Stimulated activated naive CD8-positive, alpha-beta T cell treated with anti-CD3 and anti-CD28 coated beads, Interleukin-15, Interleukin-2, amounts not matched to agents 100 ng/mL and 50 ng/mL, for 24 hours (primary cell): ENCODE measurements at regions not wholly inside any gene's neighbourhood (a gene's known extent, or its start where the extent isn't known, plus 50 kb on each side); places are given as distances from the start of the nearest gene placed in this dataset.
"Not testable (repeated sequence)": the region's sequence is repeated elsewhere in the genome, so short reads cannot be mapped to it uniquely, and the experiment has no call there.

Source experiments
- H3K27ac Mint-ChIP-seq: one replicate; pipeline ENCODE4 v1.8.0; 2021; ENCODE audit warnings: mild to moderate bottlenecking, mixed read lengths
- H3K27me3 Mint-ChIP-seq: one replicate; pipeline ENCODE4 v1.8.0; 2021; ENCODE audit warnings: mixed read lengths
- H3K36me3 Mint-ChIP-seq: one replicate; pipeline ENCODE4 v1.8.0; 2021; ENCODE audit warnings: low read depth, mixed read lengths
- H3K4me1 Mint-ChIP-seq: one replicate; pipeline ENCODE4 v1.8.0; 2021; ENCODE audit warnings: low read depth, mixed read lengths
- H3K4me3 Mint-ChIP-seq: one replicate; pipeline ENCODE4 v1.8.0; 2021; ENCODE audit warnings: mild to moderate bottlenecking, mixed read lengths
- H3K9me3 Mint-ChIP-seq: one replicate; pipeline ENCODE4 v1.8.0; 2021; ENCODE audit warnings: mixed read lengths

DNA sequence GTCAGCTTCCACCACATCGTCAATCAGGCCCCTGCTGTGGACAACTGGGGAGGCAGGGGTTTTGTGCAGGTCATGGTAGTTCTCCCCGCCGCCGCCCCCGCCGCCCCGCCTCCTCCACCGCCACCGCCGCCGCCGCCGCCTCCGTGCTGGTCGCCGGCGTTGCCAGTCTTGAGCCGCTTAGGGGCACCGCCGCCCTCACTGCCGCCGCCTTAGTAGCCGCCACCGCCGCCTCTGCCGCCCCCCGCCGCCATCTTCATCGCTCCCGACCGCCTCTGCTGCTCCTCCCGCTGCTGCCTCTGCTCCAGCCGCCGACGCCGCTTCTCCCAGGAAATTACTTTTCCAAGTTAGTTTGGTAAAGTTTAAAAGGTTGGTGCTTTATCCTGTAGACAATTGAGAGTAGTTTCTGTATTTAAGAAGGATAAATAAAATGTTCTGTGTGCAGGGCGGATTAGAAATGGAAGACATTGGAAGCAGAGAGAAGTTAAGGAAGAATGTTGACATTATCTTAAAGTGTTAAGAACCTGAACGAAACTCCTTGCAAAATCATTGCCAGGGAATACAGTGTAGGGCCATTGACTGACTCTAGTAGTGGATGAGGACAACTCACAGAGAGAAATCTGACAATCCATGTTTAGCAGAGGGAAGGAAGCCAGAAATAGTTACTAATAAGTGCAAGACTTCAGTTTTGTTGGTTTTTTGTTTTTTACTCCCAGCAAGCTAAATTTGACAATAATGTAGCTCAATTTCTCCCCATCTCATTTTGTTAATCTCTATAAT, 53.0 kb upstream of the GOLGA8A start:
- H3K4me3 Mint-ChIP-seq, result no peak overlapping the region
- H3K27me3 Mint-ChIP-seq, result peaks cover 76% of the 10 kb centered on the region
- H3K36me3 Mint-ChIP-seq, result peaks cover 6% of the 10 kb centered on the region
- no peak overlapping the region for H3K27ac Mint-ChIP-seq
- H3K9me3 Mint-ChIP-seq, result peaks cover 12% of the 10 kb centered on the region
- peaks cover 4% of the 10 kb centered on the region for H3K4me1 Mint-ChIP-seq

DNA sequence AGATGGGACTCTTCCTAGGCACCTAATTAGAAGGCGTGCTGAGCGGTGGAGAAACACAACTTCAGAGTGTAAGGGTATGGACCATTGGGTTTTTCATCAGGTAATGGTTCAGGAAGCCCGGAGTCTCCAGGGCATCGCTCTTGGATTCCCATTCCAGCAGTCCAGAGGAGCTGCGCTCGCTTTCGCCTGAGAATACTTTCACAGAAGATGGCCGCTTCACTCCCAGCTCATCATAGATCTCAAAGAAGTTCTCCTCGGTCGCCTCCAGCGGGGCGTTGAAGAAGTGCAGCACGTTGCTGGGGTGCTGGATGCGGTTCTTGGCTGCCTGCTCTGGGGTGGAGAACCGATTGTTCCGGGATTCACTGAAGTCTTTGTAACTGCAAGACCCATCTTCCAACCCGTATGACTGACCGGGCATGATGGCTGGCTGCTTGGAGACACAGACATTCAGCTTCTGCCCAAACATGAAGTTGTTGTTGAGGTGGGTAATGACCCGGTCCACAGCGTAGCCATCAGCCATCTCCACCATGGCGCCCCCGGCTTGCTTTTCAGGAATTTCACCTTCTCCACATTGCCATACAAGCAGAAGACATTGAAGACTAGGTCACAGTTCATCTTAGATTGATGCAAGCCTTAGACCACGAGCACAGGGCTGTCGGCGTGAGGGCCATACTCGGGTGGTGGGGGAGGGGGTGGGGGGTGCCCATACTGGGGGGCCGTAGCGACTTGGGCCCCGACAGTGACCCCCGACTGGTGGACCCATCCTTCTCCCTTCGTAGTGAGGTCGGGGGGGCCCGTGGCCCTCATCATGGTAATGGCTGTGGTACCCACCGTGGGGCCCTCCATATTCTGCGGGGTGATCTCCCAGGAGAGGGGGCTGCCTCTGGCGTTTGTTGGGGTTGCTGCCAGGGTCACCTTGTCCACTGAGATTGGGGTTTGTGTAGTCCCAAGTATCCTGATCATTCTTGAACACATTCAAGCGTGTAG, 51.7 kb upstream of the GOLGA8A start:
- H3K27ac Mint-ChIP-seq, H3K4me1 Mint-ChIP-seq, H3K4me3 Mint-ChIP-seq, H3K36me3 Mint-ChIP-seq: not testable (repeated sequence)
- Mint-ChIP-seq H3K9me3 (peaks cover 12% of the 10 kb centered on the region), H3K27me3 (peaks cover 83% of the 10 kb centered on the region)
